ENCODE measurements at regions not wholly inside any gene's neighbourhood (a gene's known extent, or its start where the extent isn't known, plus 50 kb on each side); places are given as distances from the start of the nearest gene placed in this dataset.

DNA sequence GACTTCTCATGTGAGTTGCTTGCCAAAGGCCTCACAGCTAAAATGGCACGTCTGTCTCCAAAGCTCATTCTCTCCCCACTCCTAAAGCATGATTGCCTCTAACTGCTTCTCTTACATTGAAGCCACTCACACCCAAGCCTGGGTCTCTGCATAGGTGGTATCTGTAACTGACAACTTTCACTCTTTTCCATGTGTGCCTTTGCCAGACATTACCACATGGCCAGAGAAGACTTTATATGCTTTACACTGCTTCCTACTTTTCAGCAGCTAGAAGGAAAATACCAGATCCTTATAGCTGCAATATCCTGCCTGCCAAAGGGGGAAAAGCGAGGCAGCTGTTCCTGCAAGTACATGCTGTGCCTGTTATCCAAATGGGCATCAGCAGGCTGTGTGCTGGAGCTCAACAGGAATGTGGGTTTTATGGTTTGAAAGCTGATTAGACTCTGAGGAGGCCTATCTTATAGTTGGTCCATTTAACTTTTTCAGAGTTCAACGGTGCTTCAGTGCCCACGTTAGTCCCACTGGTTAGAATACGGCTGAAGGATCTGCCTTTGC lies 547.1 kb downstream of the RAB38 start:
- TF ChIP-seq RFX5 (IDR thresholded peaks at IDR 0.05; ENCODE audit: borderline replicate concordance, low read depth, low read length) (no peak), CHD2 (IDR thresholded peaks at IDR 0.05; ENCODE audit: low read length) (no peak), JUND (IDR thresholded peaks at IDR 0.05; ENCODE audit: low read length) (no peak)
- TF ChIP-seq, protein P1, sequence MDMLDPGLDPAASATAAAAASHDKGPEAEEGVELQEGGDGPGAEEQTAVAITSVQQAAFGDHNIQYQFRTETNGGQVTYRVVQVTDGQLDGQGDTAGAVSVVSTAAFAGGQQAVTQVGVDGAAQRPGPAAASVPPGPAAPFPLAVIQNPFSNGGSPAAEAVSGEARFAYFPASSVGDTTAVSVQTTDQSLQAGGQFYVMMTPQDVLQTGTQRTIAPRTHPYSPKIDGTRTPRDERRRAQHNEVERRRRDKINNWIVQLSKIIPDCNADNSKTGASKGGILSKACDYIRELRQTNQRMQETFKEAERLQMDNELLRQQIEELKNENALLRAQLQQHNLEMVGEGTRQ (IDR thresholded peaks at IDR 0.05; ENCODE audit: low read length), result no peak
- TF ChIP-seq, protein P2, sequence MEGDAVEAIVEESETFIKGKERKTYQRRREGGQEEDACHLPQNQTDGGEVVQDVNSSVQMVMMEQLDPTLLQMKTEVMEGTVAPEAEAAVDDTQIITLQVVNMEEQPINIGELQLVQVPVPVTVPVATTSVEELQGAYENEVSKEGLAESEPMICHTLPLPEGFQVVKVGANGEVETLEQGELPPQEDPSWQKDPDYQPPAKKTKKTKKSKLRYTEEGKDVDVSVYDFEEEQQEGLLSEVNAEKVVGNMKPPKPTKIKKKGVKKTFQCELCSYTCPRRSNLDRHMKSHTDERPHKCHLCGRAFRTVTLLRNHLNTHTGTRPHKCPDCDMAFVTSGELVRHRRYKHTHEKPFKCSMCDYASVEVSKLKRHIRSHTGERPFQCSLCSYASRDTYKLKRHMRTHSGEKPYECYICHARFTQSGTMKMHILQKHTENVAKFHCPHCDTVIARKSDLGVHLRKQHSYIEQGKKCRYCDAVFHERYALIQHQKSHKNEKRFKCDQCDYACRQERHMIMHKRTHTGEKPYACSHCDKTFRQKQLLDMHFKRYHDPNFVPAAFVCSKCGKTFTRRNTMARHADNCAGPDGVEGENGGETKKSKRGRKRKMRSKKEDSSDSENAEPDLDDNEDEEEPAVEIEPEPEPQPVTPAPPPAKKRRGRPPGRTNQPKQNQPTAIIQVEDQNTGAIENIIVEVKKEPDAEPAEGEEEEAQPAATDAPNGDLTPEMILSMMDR (IDR thresholded peaks at IDR 0.05; ENCODE audit: control extremely low read depth in 1 of 3, insufficient read depth in 1 of 3, low read depth in 1 of 3, low read length in 3 of 3), result peak in 1 of 3 experiments; percentile 9; a peak in 1 of 4 replicates
